H1 (cell line): ENCODE measurements at regions not wholly inside any gene's neighbourhood (a gene's known extent, or its start where the extent isn't known, plus 50 kb on each side); places are given as distances from the start of the nearest gene placed in this dataset.

Experiments
- CTCF ChIA-PET: fragments of 300-600 bp; sonication (Branson Sonifier 250); formaldehyde crosslinking; loops from one replicate; lab custom pipeline; 2021; ENCODE audit not compliant: partially characterized antibody; lab: Charles Lee
- POLR2A ChIA-PET: fragments of 300-600 bp; sonication (Branson Sonifier 250); formaldehyde crosslinking; loops from one replicate; lab custom pipeline; 2021; ENCODE audit warnings: inconsistent platforms; ENCODE audit not compliant: partially characterized antibody; lab: Charles Lee
- DNase-seq, 2 experiments: peaks; one replicate each; pipeline versions ENCODE4 v3.0.0 to v3.0.0-alpha.2; 2010 to 2022; ENCODE audit warnings: low spot score in 2 of 2, low read depth in 1 of 2, mixed read lengths in 1 of 2
- FAIRE-seq: peaks from 2 replicates; lab custom pipeline; 2011; peaks lifted over from hg19 to GRCh38; lab: Jason Lieb, UNC
- H2AFZ ChIP-seq: 2 replicates; pipeline ENCODE4 v1.8.1; 2012; ENCODE audit warnings: low read length, inconsistent platforms
- H2AK5ac ChIP-seq: 2 replicates; pipeline ENCODE4 v1.6.1; 2013; ENCODE audit warnings: low read depth, low read length
- H2BK120ac ChIP-seq: replicated peaks from 2 replicates; pipeline ENCODE3; 2013; ENCODE audit warnings: low read depth, low read length, inconsistent platforms
- H2BK12ac ChIP-seq: 2 replicates; pipeline ENCODE4 v1.6.1; 2013; ENCODE audit warnings: low read depth, low read length
- H2BK15ac ChIP-seq: 2 replicates; pipeline ENCODE4 v1.6.1; 2013; ENCODE audit warnings: low read length
- H2BK20ac ChIP-seq: 2 replicates; pipeline ENCODE4 v1.6.1; 2013; ENCODE audit warnings: low read length
- H2BK5ac ChIP-seq: 2 replicates; pipeline ENCODE4 v1.6.1; 2013; ENCODE audit warnings: low read depth, low read length
- H3K14ac ChIP-seq: 2 replicates; pipeline ENCODE4 v1.6.1; 2013; ENCODE audit warnings: inconsistent platforms; ENCODE audit not compliant: insufficient read length
- H3K18ac ChIP-seq: 2 replicates; pipeline ENCODE4 v1.6.1; 2013; ENCODE audit warnings: low read length; ENCODE audit errors: extremely low read depth
- H3K23ac ChIP-seq: 2 replicates; pipeline ENCODE4 v1.6.1; 2013; ENCODE audit warnings: inconsistent platforms; ENCODE audit not compliant: insufficient read length
- H3K23me2 ChIP-seq: 2 replicates; pipeline ENCODE4 v1.6.1; 2013; ENCODE audit warnings: low read depth, low read length
- H3K27ac ChIP-seq: 2 replicates; pipeline ENCODE4 v1.6.1; 2011; ENCODE audit warnings: low read depth, low read length, inconsistent platforms
- H3K27me3 ChIP-seq, 4 experiments: replicated peaks in 1 of 4; 1 replicate in 1 of 4; 2 replicates in 3 of 4; pipeline versions ENCODE4 v1.6.1 to v1.8.1; 2011 to 2013; ENCODE audit warnings: low read length in 3 of 4, mild to moderate bottlenecking in 3 of 4, inconsistent platforms in 2 of 4, mixed read lengths in 2 of 4, moderate library complexity in 1 of 4; ENCODE audit not compliant: control insufficient read depth in 3 of 4, insufficient read depth in 3 of 4; ENCODE audit errors: extremely low read depth in 1 of 4
- H3K36me3 ChIP-seq, 4 experiments: 2 replicates each; pipeline versions ENCODE4 v1.6.1 to v1.8.1; 2011 to 2013; ENCODE audit warnings: mild to moderate bottlenecking in 4 of 4, low read length in 3 of 4, moderate library complexity in 2 of 4, control low read depth in 1 of 4, inconsistent platforms in 1 of 4; ENCODE audit not compliant: insufficient read depth in 4 of 4, control insufficient read depth in 2 of 4
- H3K4ac ChIP-seq: replicated peaks from 2 replicates; pipeline ENCODE3; 2013; ENCODE audit warnings: low read length, low read depth, mixed read lengths, inconsistent platforms; ENCODE audit not compliant: insufficient read length
- H3K4me1 ChIP-seq, 4 experiments: replicated peaks in 1 of 4; 1 replicate in 1 of 4; 2 replicates in 3 of 4; pipeline versions ENCODE4 v1.6.1 to v1.8.1; 2011 to 2013; ENCODE audit warnings: low read length in 3 of 4, inconsistent platforms in 2 of 4, mixed read lengths in 1 of 4; ENCODE audit not compliant: insufficient read depth in 4 of 4, control insufficient read depth in 3 of 4
- H3K4me2 ChIP-seq, 2 experiments: 2 replicates each; pipeline versions ENCODE4 v1.6.1 to v1.8.1; 2011 to 2013; ENCODE audit warnings: low read depth in 2 of 2, low read length in 2 of 2, control low read depth in 1 of 2, inconsistent platforms in 1 of 2, mild to moderate bottlenecking in 1 of 2; ENCODE audit not compliant: insufficient read depth in 1 of 2
- H3K4me3 ChIP-seq, 4 experiments: fragments of 200-600, 300-600 bp in 1 of 4; sonication (generic), shearing (Covaris generic), sonication (Bioruptor Twin) in 1 of 4; 2 replicates each; pipeline versions ENCODE4 v1.5.1 to v1.8.1; 2011 to 2016; ENCODE audit warnings: low read length in 4 of 4, low read depth in 3 of 4, control low read depth in 2 of 4, inconsistent platforms in 2 of 4, mild to moderate bottlenecking in 2 of 4, mixed read lengths in 1 of 4, moderate library complexity in 1 of 4; ENCODE audit not compliant: insufficient read depth in 2 of 4; ENCODE audit errors: extremely low read depth in 1 of 4
- H3K56ac ChIP-seq: replicated peaks from 2 replicates; pipeline ENCODE3; 2013; ENCODE audit warnings: low read depth, mild to moderate bottlenecking, mixed read lengths, low read length, inconsistent platforms; ENCODE audit not compliant: insufficient read length
- H3K79me1 ChIP-seq: 2 replicates; pipeline ENCODE4 v1.6.1; 2013; ENCODE audit warnings: low read depth, low read length, control low read depth
- H3K79me2 ChIP-seq, 2 experiments: 2 replicates each; pipeline versions ENCODE4 v1.6.1 to v1.8.1; 2012 to 2013; ENCODE audit warnings: low read length in 2 of 2, mild to moderate bottlenecking in 2 of 2, inconsistent platforms in 1 of 2; ENCODE audit not compliant: insufficient read depth in 2 of 2, control insufficient read depth in 1 of 2
- H3K9ac ChIP-seq, 4 experiments: replicated peaks in 1 of 4; 1 replicate in 1 of 4; 2 replicates in 3 of 4; pipeline versions ENCODE4 v1.6.1 to v1.8.1; 2011 to 2013; ENCODE audit warnings: low read depth in 3 of 4, low read length in 3 of 4, control low read depth in 2 of 4, mild to moderate bottlenecking in 2 of 4, moderate library complexity in 2 of 4, inconsistent platforms in 1 of 4; ENCODE audit errors: extremely low read depth in 1 of 4
- H3K9me3 ChIP-seq, 2 experiments: 2 replicates each; pipeline versions ENCODE4 v1.6.1 to v1.8.1; 2012 to 2013; ENCODE audit warnings: mild to moderate bottlenecking in 2 of 2, moderate library complexity in 2 of 2, control low read depth in 1 of 2, inconsistent platforms in 1 of 2, low read depth in 1 of 2, low read length in 1 of 2, mixed read lengths in 1 of 2; ENCODE audit not compliant: insufficient read depth in 2 of 2
- H4K20me1 ChIP-seq, 2 experiments: replicated peaks in 1 of 2; 2 replicates each; pipeline versions ENCODE3 to v1.8.1; 2011 to 2013; ENCODE audit warnings: inconsistent platforms in 2 of 2, low read length in 2 of 2, mild to moderate bottlenecking in 1 of 2; ENCODE audit not compliant: insufficient read depth in 2 of 2, control insufficient read depth in 1 of 2
- H4K5ac ChIP-seq: 2 replicates; pipeline ENCODE4 v1.6.1; 2013; ENCODE audit warnings: low read length, low read depth, mixed read lengths, inconsistent platforms; ENCODE audit not compliant: insufficient read length
- H4K8ac ChIP-seq: 2 replicates; pipeline ENCODE4 v1.8.0; 2013; ENCODE audit warnings: mild to moderate bottlenecking, moderate library complexity, low read length, inconsistent platforms; ENCODE audit not compliant: insufficient read depth; ENCODE audit errors: extremely low read depth
- H4K91ac ChIP-seq: replicated peaks from 2 replicates; pipeline ENCODE3; 2013; ENCODE audit warnings: low read length, mixed read lengths, inconsistent platforms; ENCODE audit not compliant: insufficient read length
- BRCA1 ChIP-seq: IDR thresholded peaks from 2 replicates; pipeline ENCODE4 v1.6.1; 2012; ENCODE audit warnings: low read depth, low read length, improper control_type of control experiment
- GTF2F1 ChIP-seq: IDR thresholded peaks from 2 replicates; pipeline ENCODE4 v1.6.1; 2012; ENCODE audit warnings: low read depth, low read length, improper control_type of control experiment, borderline replicate concordance
- MAFK ChIP-seq: IDR thresholded peaks from 2 replicates; pipeline ENCODE4 v1.6.1; 2012; ENCODE audit warnings: low read depth, mild to moderate bottlenecking, improper control_type of control experiment, low read length
- POLR2A ChIP-seq, 2 experiments: IDR thresholded peaks; 1 replicate in 1 of 2; 2 replicates in 1 of 2; pipeline ENCODE4 v1.6.1; 2011; ENCODE audit warnings: low read depth in 2 of 2, low read length in 2 of 2, mild to moderate bottlenecking in 2 of 2; ENCODE audit errors: control extremely low read depth in 1 of 2
- POU5F1 ChIP-seq: IDR thresholded peaks from 2 replicates; pipeline ENCODE4 v1.6.1; 2011; ENCODE audit warnings: low read depth, mild to moderate bottlenecking, low read length, moderate library complexity
- WGBS, 2 experiments: shearing (Covaris generic) in 1 of 2; methylation state at CpG; one replicate each; pipeline versions ENCODE4 v1.1.6 to v1.1.7; 2013 to 2015; ENCODE audit warnings: low lambda C conversion rate in 2 of 2, mixed read lengths in 2 of 2, inconsistent platforms in 1 of 2, low coverage in 1 of 2, missing lambda C conversion rate in 1 of 2; ENCODE audit not compliant: insufficient replicate concordance in 2 of 2, insufficient coverage in 1 of 2, insufficient read length in 1 of 2; ENCODE audit errors: extremely low coverage in 1 of 2, missing lambda C conversion rate in 1 of 2; 5-methylcytosine and 5-hydroxymethylcytosine counted together
- TF ChIP-seq, protein P1 (sequence below), 3 experiments: IDR thresholded peaks; 1 replicate in 2 of 3; 2 replicates in 1 of 3; pipeline versions ENCODE4 v1.5.1 to v1.6.1; 2011; ENCODE audit warnings: low read length in 3 of 3, mild to moderate bottlenecking in 3 of 3, inconsistent platforms in 2 of 3, low read depth in 1 of 3, moderate library complexity in 1 of 3; ENCODE audit not compliant: insufficient read depth in 1 of 3; ENCODE audit errors: control extremely low read depth in 1 of 3

DNA sequence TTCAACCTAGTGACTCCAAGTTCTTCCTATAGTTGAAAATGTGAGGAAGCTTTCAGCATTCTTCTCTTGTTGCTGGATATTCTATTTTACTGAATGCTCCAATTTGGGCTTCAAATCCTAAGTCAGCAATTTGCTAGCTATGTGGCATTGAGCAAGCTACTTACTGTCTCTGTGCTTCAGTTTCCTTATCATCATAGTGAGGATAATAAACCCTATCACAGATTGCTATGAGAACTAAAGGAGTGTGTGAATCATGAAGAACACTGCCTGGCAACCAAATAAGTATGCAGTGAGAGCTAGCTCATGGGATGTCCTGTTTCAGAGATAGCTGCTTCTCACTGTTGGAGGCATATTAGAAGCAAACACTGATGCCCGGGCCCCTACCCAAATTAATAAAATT lies 163.8 kb upstream of the CDIN1 start:
- Histone ChIP-seq H2BK20ac (no peak overlapping the region), H3K4me3 (no peak overlapping the region), H2AFZ (peak overlapping the region; percentile 81; the same call in 1 of the 2 replicates), H3K9me3 (no peaks in the 10 kb centered on the region), H3K56ac (no peak overlapping the region), H3K79me1 (no peaks in the 10 kb centered on the region), H3K79me2 (no peaks in the 10 kb centered on the region), H2BK5ac (no peak overlapping the region), H2BK12ac (no peak overlapping the region), H2BK120ac (no peak overlapping the region), H3K14ac (no peak overlapping the region), H3K4ac (no peak overlapping the region), H3K9ac (no peak overlapping the region), H3K27me3 (no peaks in the 10 kb centered on the region), H4K5ac (no peak overlapping the region), H3K4me1 (no peaks in the 10 kb centered on the region), H3K18ac (no peak overlapping the region), H3K27ac (no peak overlapping the region), H2AK5ac (no peak overlapping the region), H3K4me2 (no peak overlapping the region), H3K23ac (no peak overlapping the region), H4K8ac (no peak overlapping the region), H4K20me1 (no peaks in the 10 kb centered on the region), H3K23me2 (no peaks in the 10 kb centered on the region), H4K91ac (no peak overlapping the region), H2BK15ac (no peak overlapping the region), H3K36me3 (no peaks in the 10 kb centered on the region)
- ChIA-PET CTCF (interaction anchor here (1.0 to 1.2 kb wide), 2 partner anchors 10 to 68 kb away, joined by 3 read pairs; no protein-coding TSS in a partner anchor), POLR2A (no interaction called here)
- no peak for FAIRE-seq
- DNase-seq: no peak
- WGBS, 2 experiments: 84% methylated on average over 1 of the region's 1 CpG; no CpG with 5 or more reads in 1 of the 2 experiments
- TF ChIP-seq BRCA1: no peak
- TF ChIP-seq GTF2F1: no peak
- TF ChIP-seq, protein P1, sequence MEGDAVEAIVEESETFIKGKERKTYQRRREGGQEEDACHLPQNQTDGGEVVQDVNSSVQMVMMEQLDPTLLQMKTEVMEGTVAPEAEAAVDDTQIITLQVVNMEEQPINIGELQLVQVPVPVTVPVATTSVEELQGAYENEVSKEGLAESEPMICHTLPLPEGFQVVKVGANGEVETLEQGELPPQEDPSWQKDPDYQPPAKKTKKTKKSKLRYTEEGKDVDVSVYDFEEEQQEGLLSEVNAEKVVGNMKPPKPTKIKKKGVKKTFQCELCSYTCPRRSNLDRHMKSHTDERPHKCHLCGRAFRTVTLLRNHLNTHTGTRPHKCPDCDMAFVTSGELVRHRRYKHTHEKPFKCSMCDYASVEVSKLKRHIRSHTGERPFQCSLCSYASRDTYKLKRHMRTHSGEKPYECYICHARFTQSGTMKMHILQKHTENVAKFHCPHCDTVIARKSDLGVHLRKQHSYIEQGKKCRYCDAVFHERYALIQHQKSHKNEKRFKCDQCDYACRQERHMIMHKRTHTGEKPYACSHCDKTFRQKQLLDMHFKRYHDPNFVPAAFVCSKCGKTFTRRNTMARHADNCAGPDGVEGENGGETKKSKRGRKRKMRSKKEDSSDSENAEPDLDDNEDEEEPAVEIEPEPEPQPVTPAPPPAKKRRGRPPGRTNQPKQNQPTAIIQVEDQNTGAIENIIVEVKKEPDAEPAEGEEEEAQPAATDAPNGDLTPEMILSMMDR (IDR thresholded peaks at IDR 0.05; ENCODE audit: control extremely low read depth in 1 of 3, insufficient read depth in 1 of 3, low read depth in 1 of 3, low read length in 3 of 3): no peak
- TF ChIP-seq MAFK: no peak
- TF ChIP-seq POLR2A (IDR thresholded peaks at IDR 0.05; ENCODE audit: control extremely low read depth in 1 of 2, low read depth in 2 of 2, low read length in 2 of 2): no peak
- TF ChIP-seq POU5F1: no peak
